Esophagus squamous epithelium (tissue), 5 donors: ENCODE measurements at regions not wholly inside any gene's neighbourhood (a gene's known extent, or its start where the extent isn't known, plus 50 kb on each side); places are given as distances from the start of the nearest gene placed in this dataset.

ENCODE experiments used
- DNase-seq: peaks from one replicate; lab custom pipeline; 2025; lab: John Stamatoyannopoulos, UW
- H3K27ac ChIP-seq, 4 donors: fragments of 200-600 bp; sonication (generic); one replicate each; pipeline ENCODE4 v1.5.1; 2016 to 2019; ENCODE audit warnings: mild to moderate bottlenecking in 1 of 4
- H3K27me3 ChIP-seq, 4 donors: fragments of 200-600 bp; sonication (generic); 1 replicate in 3 of 4; 2 replicates in 1 of 4; pipeline versions ENCODE4 v1.5.1 to v1.6.0; 2017 to 2021; ENCODE audit warnings: antibody characterized with exemption in 1 of 4
- H3K36me3 ChIP-seq, 3 donors: fragments of 200-600 bp; sonication (generic); one replicate each; pipeline ENCODE4 v1.5.1; 2016 to 2019
- H3K4me1 ChIP-seq, 3 donors: fragments of 200-600 bp; sonication (generic); one replicate each; pipeline ENCODE4 v1.5.1; 2017 to 2019
- H3K4me3 ChIP-seq, 4 donors: fragments of 200-600 bp; sonication (generic); 1 replicate in 3 of 4; 2 replicates in 1 of 4; pipeline ENCODE4 v1.5.1; 2016 to 2019; ENCODE audit warnings: mild to moderate bottlenecking in 2 of 4, moderate library complexity in 1 of 4
- H3K9me3 ChIP-seq, 3 donors: fragments of 200-600 bp; sonication (generic); one replicate each; pipeline ENCODE4 v1.5.1; 2016 to 2019
- POLR2A ChIP-seq, 4 donors: fragments of 450-650 bp; IDR thresholded peaks; one replicate each; pipeline ENCODE4 v1.6.1; 2017; ENCODE audit warnings: antibody characterized with exemption in 4 of 4, mild to moderate bottlenecking in 4 of 4, moderate library complexity in 3 of 4
- WGBS, 2 donors: methylation state at CpG; one replicate each; pipeline ENCODE4 v1.1.5; 2018; 5-methylcytosine and 5-hydroxymethylcytosine counted together
- intact Hi-C: fragments of 100-400 bp; cut with DNase I; formaldehyde crosslinking; loops from one replicate; pipeline ENCODE4 v1.15.0; 2022
- TF ChIP-seq, protein P1 (sequence below), 6 experiments: fragments of 450-650 bp in 4 of 6; fragments of 200-600 bp in 2 of 6; sonication (generic) in 2 of 6; IDR thresholded peaks; one replicate each; pipeline ENCODE4 v1.5.1; 2016 to 2019; ENCODE audit warnings: antibody characterized with exemption in 6 of 6, mild to moderate bottlenecking in 4 of 6, moderate library complexity in 4 of 6
- donor health status: DM: yes; HTN: yes; CAD: no.

DNA sequence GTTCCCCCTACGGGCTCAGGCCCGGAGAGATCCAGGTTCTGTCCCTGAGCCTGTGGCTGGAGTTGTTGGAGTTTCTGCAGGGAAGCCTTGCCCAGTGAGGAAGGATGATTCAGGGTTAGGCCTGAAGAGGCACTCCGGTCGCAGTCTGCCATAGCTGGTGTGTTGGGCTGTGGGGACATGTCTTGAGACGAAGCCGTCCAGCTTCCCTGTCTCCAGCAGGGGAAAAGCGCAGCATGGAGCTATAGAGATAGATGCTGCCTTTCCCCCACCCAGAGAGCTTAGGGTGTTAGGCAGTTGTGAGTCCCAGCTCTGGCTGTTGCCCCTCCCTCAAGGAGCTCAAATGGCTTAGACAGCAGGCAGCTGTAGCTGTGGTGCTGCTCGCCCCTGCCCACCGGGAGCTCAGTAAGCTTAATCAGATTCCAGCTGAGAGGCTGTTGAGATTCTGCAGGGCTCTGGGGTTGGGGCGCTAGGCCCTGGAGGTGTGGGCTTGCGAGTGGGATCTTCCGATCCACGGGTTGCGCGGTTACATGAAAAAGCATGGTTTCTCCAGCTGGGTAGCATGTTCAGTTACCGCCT lies 103.9 kb downstream of the PMAIP1 start:
- intact Hi-C loops = no loop called here
- Histone ChIP-seq H3K4me3 (no peak overlapping the region), H3K36me3 (no peaks in the 10 kb centered on the region), H3K27ac (no peak overlapping the region), H3K9me3 (no peaks in the 10 kb centered on the region), H3K27me3 (no peaks in the 10 kb centered on the region), H3K4me1 (no peaks in the 10 kb centered on the region)
- TF ChIP-seq, protein P1, sequence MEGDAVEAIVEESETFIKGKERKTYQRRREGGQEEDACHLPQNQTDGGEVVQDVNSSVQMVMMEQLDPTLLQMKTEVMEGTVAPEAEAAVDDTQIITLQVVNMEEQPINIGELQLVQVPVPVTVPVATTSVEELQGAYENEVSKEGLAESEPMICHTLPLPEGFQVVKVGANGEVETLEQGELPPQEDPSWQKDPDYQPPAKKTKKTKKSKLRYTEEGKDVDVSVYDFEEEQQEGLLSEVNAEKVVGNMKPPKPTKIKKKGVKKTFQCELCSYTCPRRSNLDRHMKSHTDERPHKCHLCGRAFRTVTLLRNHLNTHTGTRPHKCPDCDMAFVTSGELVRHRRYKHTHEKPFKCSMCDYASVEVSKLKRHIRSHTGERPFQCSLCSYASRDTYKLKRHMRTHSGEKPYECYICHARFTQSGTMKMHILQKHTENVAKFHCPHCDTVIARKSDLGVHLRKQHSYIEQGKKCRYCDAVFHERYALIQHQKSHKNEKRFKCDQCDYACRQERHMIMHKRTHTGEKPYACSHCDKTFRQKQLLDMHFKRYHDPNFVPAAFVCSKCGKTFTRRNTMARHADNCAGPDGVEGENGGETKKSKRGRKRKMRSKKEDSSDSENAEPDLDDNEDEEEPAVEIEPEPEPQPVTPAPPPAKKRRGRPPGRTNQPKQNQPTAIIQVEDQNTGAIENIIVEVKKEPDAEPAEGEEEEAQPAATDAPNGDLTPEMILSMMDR (IDR thresholded peaks at IDR 0.05) = no peak
- TF ChIP-seq POLR2A (IDR thresholded peaks at IDR 0.05) = no peak
- WGBS, 2 donors = 92 to 100% methylated on average over 2 to 12 of the region's 16 CpGs
- DNase-seq = no peak

DNA sequence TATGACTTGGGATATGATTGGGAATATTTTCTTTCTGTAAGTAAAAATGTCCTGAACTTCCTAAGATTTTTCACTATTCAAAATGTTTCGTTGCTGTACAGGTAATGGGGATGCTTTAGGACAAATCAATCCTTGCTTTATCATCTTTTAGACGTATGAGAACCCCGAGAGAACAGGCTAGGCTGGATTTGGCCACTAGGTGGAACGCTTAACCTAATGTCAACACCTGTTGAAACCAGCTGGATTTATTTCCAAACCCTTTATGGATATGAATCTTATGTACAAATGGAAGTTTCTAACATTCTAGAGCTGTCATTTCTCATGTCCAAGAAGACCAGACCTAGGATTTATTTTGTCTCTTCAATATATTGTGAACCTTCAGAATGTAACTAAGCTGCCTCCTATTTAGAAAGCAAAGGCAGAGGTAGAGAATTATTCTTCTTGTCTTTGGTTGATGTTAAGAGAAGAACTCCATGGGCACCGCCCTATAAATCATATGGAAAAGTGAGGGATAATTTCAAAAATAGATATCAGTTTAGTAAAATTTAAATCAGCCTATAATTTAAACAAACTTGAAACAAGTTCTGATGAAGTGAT lies 96.7 kb downstream of the PMAIP1 start:
- Histone ChIP-seq H3K4me3 (no peak overlapping the region), H3K9me3 (no peaks in the 10 kb centered on the region), H3K27ac (no peak overlapping the region), H3K36me3 (no peaks in the 10 kb centered on the region), H3K4me1 (no peaks in the 10 kb centered on the region), H3K27me3 (peaks cover 0 to 3% (median 0%) of the 10 kb centered on the region in 4 donors)
- 22 to 25% methylated on average over 5 of the region's 5 CpGs for WGBS, 2 donors
- no peak for DNase-seq
- TF ChIP-seq, protein P1 (IDR thresholded peaks at IDR 0.05) = peak; percentile 14 to 76 (median 54)
- no peak for TF ChIP-seq POLR2A (IDR thresholded peaks at IDR 0.05)
- intact Hi-C loops = loop anchor here (10.0 kb wide), 1 partner anchor 548 kb away; no protein-coding TSS in a partner anchor

DNA sequence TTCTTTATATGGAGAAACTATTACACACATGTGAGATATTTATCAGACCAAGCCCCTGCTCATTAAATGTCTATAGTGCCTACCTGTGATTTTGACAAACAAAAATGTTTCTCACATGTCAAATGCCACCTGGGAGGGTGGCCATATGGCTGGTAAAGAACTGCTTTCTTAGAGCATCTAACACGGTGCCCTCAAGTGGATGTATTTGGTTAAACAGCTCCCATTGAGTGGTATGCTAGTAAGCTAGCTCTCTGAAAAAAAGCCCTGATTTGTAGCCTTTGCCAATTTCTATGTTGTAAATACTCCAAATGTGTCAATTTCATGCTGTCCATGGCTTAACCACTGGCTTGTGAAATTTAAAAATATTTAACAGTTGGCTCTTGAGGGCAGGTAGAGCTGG lies 94.6 kb downstream of the PMAIP1 start:
- H3K27me3 ChIP-seq = peaks cover 0 to 7% (median 0%) of the 10 kb centered on the region in 4 donors
- no peaks in the 10 kb centered on the region for H3K9me3 ChIP-seq
- WGBS, 2 donors = 14 to 18% methylated on average over 1 of the region's 1 CpG
- intact Hi-C loops = loop anchor here (10.0 kb wide), 1 partner anchor 550 kb away; no protein-coding TSS in a partner anchor
- H3K36me3 ChIP-seq = no peaks in the 10 kb centered on the region
- H3K4me3 ChIP-seq = no peak overlapping the region
- H3K27ac ChIP-seq = no peak overlapping the region
- no peaks in the 10 kb centered on the region for H3K4me1 ChIP-seq
- TF ChIP-seq, protein P1 (IDR thresholded peaks at IDR 0.05) = peak in 1 of 6 experiments; percentile 27
- no peak for TF ChIP-seq POLR2A (IDR thresholded peaks at IDR 0.05)
- DNase-seq = no peak

DNA sequence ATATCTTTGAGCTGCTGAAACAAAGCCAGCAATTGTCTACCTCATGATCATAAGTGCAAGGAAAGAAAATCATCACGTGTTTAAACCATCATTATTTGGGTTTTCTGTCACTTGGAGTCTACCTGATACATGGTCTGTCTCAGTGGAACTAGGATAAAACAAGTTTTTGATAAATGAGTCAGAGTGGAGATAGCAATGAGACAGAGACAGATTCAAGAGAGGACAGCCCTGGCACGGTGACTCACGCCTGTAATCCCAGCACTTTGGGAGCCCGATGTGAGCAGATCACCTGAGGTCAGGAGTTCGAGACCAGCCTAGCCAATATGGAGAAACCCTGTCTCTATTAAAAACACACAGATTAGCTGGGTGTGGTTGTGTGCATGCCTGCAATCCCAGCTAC lies 93.8 kb downstream of the PMAIP1 start:
- TF ChIP-seq, protein P1 (IDR thresholded peaks at IDR 0.05) = no peak
- TF ChIP-seq POLR2A (IDR thresholded peaks at IDR 0.05) = no peak
- intact Hi-C loops = loop anchor here (10.0 kb wide), 1 partner anchor 551 kb away; no protein-coding TSS in a partner anchor
- H3K27me3 ChIP-seq = peaks cover 0 to 7% (median 0%) of the 10 kb centered on the region in 4 donors
- no peak overlapping the region for H3K4me3 ChIP-seq
- no peak for DNase-seq
- WGBS, 2 donors = 48 to 51% methylated on average over 5 of the region's 5 CpGs
- H3K36me3 ChIP-seq = no peaks in the 10 kb centered on the region
- H3K27ac ChIP-seq = no peak overlapping the region
- H3K9me3 ChIP-seq = no peaks in the 10 kb centered on the region
- H3K4me1 ChIP-seq = no peaks in the 10 kb centered on the region

DNA sequence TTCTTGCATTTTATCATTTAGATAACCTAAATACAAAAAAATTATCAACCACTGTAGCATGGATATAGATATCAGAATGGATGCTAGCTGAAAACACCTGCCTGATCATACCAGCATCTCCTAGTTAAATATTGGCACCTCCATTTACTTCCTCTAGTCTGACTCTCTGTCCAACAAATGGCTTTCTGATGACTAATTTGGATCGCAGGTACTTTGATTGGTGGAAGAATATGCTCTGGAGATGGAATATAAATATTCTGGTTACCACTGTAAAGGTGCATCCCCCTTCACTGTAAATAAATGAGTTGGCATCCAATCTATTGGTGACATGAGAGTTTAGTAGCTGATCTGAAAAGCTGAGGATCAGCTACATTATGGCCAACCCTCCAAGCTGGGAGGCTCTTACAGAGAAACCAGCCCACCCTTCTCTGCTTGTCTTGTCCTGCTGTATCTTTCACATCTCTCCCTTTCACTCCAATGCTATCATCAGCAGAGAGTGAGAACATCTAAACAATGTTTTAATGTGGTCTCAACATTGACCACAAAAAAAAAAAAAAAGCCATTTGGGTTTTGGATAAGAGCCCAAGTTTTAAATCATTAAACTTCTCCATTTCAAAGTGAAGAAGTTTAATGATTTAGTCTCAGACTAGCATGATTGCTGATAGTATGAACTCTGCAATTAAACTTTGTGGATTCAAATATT lies 90.5 kb downstream of the PMAIP1 start:
- whole genome bisulfite sequencing, 2 donors = 12 to 50% methylated on average over 1 of the region's 1 CpG

More for the DNA sequence above, 90.5 kb downstream of the PMAIP1 start:
- Histone ChIP-seq H3K4me1 (no peaks in the 10 kb centered on the region), H3K4me3 (no peak overlapping the region), H3K9me3 (no peaks in the 10 kb centered on the region), H3K27me3 (peaks cover 0 to 7% (median 0%) of the 10 kb centered on the region in 4 donors), H3K36me3 (no peaks in the 10 kb centered on the region), H3K27ac (no peak overlapping the region)
- TF ChIP-seq POLR2A (IDR thresholded peaks at IDR 0.05) = no peak
- TF ChIP-seq, protein P1 (IDR thresholded peaks at IDR 0.05) = no peak
- intact Hi-C loops = loop anchor here (10.0 kb wide), 1 partner anchor 555 kb away; no protein-coding TSS in a partner anchor
- DNase-seq = no peak
